ENCODE measurements at regions not wholly inside any gene's neighbourhood (a gene's known extent, or its start where the extent isn't known, plus 50 kb on each side); places are given as distances from the start of the nearest gene placed in this dataset.

- intact Hi-C loops (cut with micrococcal nuclease) (no loop called here), dilution Hi-C loops (cut with MboI; ENCODE audit: extremely low pct_ligation_motif_present, low sequenced_read_pairs) (no loop called here)
- Histone ChIP-seq H3K27me3 (ENCODE audit: control insufficient read depth in 2 of 2, insufficient read depth in 2 of 2, low read length in 2 of 2) (no peaks in the 10 kb centered on the region), H3K9me1 (replicated peaks; ENCODE audit: control insufficient read depth, extremely low read depth, insufficient read depth, low read length) (no peaks in the 10 kb centered on the region), H3K79me2 (ENCODE audit: control insufficient read depth, insufficient read depth, low read length) (no peaks in the 10 kb centered on the region), H3K27ac (ENCODE audit: insufficient read depth, low read depth, low read length) (no peak overlapping the region), H3K4me3 (replicated peaks in 1 of 3; ENCODE audit: insufficient read depth in 1 of 3, low read depth in 1 of 3, low read length in 3 of 3) (no peak overlapping the region), H2AFZ (ENCODE audit: low read depth, low read length) (no peak overlapping the region), H3K36me3 (ENCODE audit: control insufficient read depth in 2 of 2, extremely low read depth in 1 of 2, insufficient read depth in 2 of 2, low read length in 2 of 2) (no peaks in the 10 kb centered on the region), H4K20me1 (replicated peaks; ENCODE audit: control insufficient read depth, extremely low read depth, insufficient read depth, low read length) (no peaks in the 10 kb centered on the region), H3K4me1 (ENCODE audit: control insufficient read depth, extremely low read depth, insufficient read depth, low read length) (no peaks in the 10 kb centered on the region), H3K4me2 (ENCODE audit: insufficient read depth, low read length) (no peak overlapping the region), H3K9me3 (replicated peaks; ENCODE audit: control insufficient read depth, insufficient read depth, low read length) (no peaks in the 10 kb centered on the region), H3K9ac (replicated peaks; ENCODE audit: extremely low read depth, insufficient read depth, low read length) (no peak overlapping the region)
- no TSS peak for BruUV-seq (replicated peaks)
- no peak for DNase-seq (ENCODE audit: low read depth, low spot score)
- FAIRE-seq: no peak
- ChIA-PET CTCF (no interaction called here), POLR2A (no interaction called here)
- no peak for TF ChIP-seq MYC (IDR thresholded peaks at IDR 0.05; ENCODE audit: low read depth, low read length)
- TF ChIP-seq, protein P1, sequence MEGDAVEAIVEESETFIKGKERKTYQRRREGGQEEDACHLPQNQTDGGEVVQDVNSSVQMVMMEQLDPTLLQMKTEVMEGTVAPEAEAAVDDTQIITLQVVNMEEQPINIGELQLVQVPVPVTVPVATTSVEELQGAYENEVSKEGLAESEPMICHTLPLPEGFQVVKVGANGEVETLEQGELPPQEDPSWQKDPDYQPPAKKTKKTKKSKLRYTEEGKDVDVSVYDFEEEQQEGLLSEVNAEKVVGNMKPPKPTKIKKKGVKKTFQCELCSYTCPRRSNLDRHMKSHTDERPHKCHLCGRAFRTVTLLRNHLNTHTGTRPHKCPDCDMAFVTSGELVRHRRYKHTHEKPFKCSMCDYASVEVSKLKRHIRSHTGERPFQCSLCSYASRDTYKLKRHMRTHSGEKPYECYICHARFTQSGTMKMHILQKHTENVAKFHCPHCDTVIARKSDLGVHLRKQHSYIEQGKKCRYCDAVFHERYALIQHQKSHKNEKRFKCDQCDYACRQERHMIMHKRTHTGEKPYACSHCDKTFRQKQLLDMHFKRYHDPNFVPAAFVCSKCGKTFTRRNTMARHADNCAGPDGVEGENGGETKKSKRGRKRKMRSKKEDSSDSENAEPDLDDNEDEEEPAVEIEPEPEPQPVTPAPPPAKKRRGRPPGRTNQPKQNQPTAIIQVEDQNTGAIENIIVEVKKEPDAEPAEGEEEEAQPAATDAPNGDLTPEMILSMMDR (IDR thresholded peaks at IDR 0.05; ENCODE audit: extremely low read depth in 1 of 2, insufficient read depth in 1 of 2, low read depth in 1 of 2, low read length in 2 of 2): no peak
- TF ChIP-seq JUN (IDR thresholded peaks at IDR 0.05; ENCODE audit: borderline replicate concordance, insufficient read depth, insufficient read length, low read depth): no peak
- no peak for TF ChIP-seq POLR2A (IDR thresholded peaks at IDR 0.05; ENCODE audit: low read depth, low read length)
- TF ChIP-seq, protein P2, sequence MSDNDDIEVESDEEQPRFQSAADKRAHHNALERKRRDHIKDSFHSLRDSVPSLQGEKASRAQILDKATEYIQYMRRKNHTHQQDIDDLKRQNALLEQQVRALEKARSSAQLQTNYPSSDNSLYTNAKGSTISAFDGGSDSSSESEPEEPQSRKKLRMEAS (IDR thresholded peaks at IDR 0.05; ENCODE audit: insufficient read depth, insufficient read length): no peak
- no peak for TF ChIP-seq EZH2 (IDR thresholded peaks at IDR 0.05; ENCODE audit: borderline replicate concordance, low read depth, low read length, severe bottlenecking)
- no peak for TF ChIP-seq FOS (IDR thresholded peaks at IDR 0.05; ENCODE audit: borderline replicate concordance, insufficient read depth, low read length)
- no peak for TF ChIP-seq GATA2 (IDR thresholded peaks at IDR 0.05; ENCODE audit: insufficient read depth, insufficient read length, low read depth, low read length)
- no peak for TF ChIP-seq POLR2AphosphoS5 (IDR thresholded peaks at IDR 0.05; ENCODE audit: insufficient read depth, low read depth, low read length)
These were observed 94.5 kb upstream of the VASH1 start for GRCh38 chr14:76666746-76667145.
